Neural progenitor cell (in vitro differentiated cells): ENCODE measurements at regions not wholly inside any gene's neighbourhood (a gene's known extent, or its start where the extent isn't known, plus 50 kb on each side); places are given as distances from the start of the nearest gene placed in this dataset.

Source experiments
- EZH2 ChIP-seq: fragments of 200-600 bp; sonication (generic); IDR thresholded peaks from 2 replicates; pipeline ENCODE4 v1.6.1; 2017; ENCODE audit warnings: antibody characterized with exemption, mild to moderate bottlenecking, moderate library complexity
- EZH2phosphoT487 ChIP-seq: fragments of 200-600 bp; sonication (generic); IDR thresholded peaks from 2 replicates; pipeline ENCODE4 v1.6.1; 2017; ENCODE audit warnings: antibody characterized with exemption
- TF ChIP-seq, protein P1 (sequence below): fragments of 200-600 bp; sonication (generic); IDR thresholded peaks from 2 replicates; pipeline ENCODE4 v1.5.1; 2017; ENCODE audit warnings: antibody characterized with exemption, mild to moderate bottlenecking

DNA sequence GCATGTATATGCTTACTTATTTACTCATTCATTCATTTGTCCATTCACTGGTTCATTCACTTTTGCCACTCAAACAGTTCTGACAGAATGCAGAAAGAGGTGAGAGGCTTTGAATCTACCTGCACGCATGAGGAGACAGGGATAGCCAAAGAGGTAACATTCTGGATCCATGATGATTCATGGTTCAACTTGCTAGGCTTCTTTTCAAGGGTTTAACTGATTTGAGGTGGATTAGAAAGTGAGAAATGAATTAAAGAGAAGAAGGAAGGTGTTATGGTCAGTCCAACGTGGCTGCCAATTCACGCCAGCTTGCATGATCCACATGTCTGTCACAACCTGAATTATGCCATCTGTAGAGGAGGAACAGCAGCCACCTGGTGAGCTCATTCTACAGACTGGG, 260.6 kb downstream of the ARRDC4 start:
- no peak for TF ChIP-seq EZH2
- TF ChIP-seq, protein P1, sequence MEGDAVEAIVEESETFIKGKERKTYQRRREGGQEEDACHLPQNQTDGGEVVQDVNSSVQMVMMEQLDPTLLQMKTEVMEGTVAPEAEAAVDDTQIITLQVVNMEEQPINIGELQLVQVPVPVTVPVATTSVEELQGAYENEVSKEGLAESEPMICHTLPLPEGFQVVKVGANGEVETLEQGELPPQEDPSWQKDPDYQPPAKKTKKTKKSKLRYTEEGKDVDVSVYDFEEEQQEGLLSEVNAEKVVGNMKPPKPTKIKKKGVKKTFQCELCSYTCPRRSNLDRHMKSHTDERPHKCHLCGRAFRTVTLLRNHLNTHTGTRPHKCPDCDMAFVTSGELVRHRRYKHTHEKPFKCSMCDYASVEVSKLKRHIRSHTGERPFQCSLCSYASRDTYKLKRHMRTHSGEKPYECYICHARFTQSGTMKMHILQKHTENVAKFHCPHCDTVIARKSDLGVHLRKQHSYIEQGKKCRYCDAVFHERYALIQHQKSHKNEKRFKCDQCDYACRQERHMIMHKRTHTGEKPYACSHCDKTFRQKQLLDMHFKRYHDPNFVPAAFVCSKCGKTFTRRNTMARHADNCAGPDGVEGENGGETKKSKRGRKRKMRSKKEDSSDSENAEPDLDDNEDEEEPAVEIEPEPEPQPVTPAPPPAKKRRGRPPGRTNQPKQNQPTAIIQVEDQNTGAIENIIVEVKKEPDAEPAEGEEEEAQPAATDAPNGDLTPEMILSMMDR: no peak
- TF ChIP-seq EZH2phosphoT487: no peak
